Naive thymus-derived CD4-positive, alpha-beta T cell (primary cell): ENCODE measurements at regions not wholly inside any gene's neighbourhood (a gene's known extent, or its start where the extent isn't known, plus 50 kb on each side); places are given as distances from the start of the nearest gene placed in this dataset.

Experiments
- ATAC-seq: fragments of 150-1000 bp; cut with Tn5 transposase; 2 replicates; pipeline ENCODE4 v1.10.0; 2021; ENCODE audit warnings: mild to moderate bottlenecking, moderate library complexity
- CTCF ChIA-PET: fragments of 350-600 bp; sonication (Branson Sonifier 250); formaldehyde crosslinking; loops from one replicate; lab custom pipeline; 2021; ENCODE audit warnings: antibody characterized with exemption; lab: Charles Lee
- POLR2A ChIA-PET: fragments of 350-600 bp; sonication (Branson Sonifier 250); formaldehyde crosslinking; loops from one replicate; lab custom pipeline; 2021; ENCODE audit warnings: antibody characterized with exemption, inconsistent platforms; lab: Charles Lee
- DNase-seq, 9 donors: peaks; one replicate each; pipeline versions ENCODE4 v3.0.0 to v3.0.0-alpha.2; 2020 to 2022; ENCODE audit warnings: mixed read lengths in 1 of 9
- H3K27ac ChIP-seq: one replicate; pipeline ENCODE4 v1.7.0; 2013; ENCODE audit warnings: mild to moderate bottlenecking, low read depth, low read length, moderate library complexity
- H3K27me3 ChIP-seq, 2 donors: one replicate each; pipeline ENCODE4 v1.7.0; 2013; ENCODE audit warnings: low read length in 2 of 2, mild to moderate bottlenecking in 2 of 2, moderate library complexity in 2 of 2; ENCODE audit not compliant: control insufficient read depth in 2 of 2, insufficient read depth in 2 of 2
- H3K36me3 ChIP-seq, 3 experiments: 1 replicate in 2 of 3; 2 replicates in 1 of 3; pipeline ENCODE4 v1.7.0; 2013; ENCODE audit warnings: low read length in 3 of 3, mild to moderate bottlenecking in 3 of 3, moderate library complexity in 1 of 3; ENCODE audit not compliant: insufficient read depth in 3 of 3, control insufficient read depth in 2 of 3
- H3K4me1 ChIP-seq, 2 donors: one replicate each; pipeline ENCODE4 v1.7.0; 2013; ENCODE audit warnings: low read length in 2 of 2, mild to moderate bottlenecking in 2 of 2, moderate library complexity in 1 of 2; ENCODE audit not compliant: control insufficient read depth in 2 of 2, insufficient read depth in 2 of 2
- H3K4me3 ChIP-seq: 2 replicates; pipeline ENCODE4 v1.7.0; 2013; ENCODE audit warnings: mild to moderate bottlenecking, low read length
- H3K9me3 ChIP-seq, 3 experiments: 1 replicate in 2 of 3; 2 replicates in 1 of 3; pipeline ENCODE4 v1.7.0; 2013; ENCODE audit warnings: low read length in 3 of 3; ENCODE audit not compliant: control insufficient read depth in 2 of 3
- H3K27ac Mint-ChIP-seq, 9 donors: one replicate each; pipeline ENCODE4 v1.8.0; 2020 to 2022; ENCODE audit warnings: mixed read lengths in 9 of 9, mild to moderate bottlenecking in 8 of 9, moderate library complexity in 5 of 9, inconsistent platforms in 2 of 9
- H3K27me3 Mint-ChIP-seq, 5 donors: one replicate each; pipeline ENCODE4 v1.8.0; 2021 to 2022; ENCODE audit warnings: mixed read lengths in 5 of 5, mild to moderate bottlenecking in 1 of 5
- H3K36me3 Mint-ChIP-seq, 5 donors: one replicate each; pipeline ENCODE4 v1.8.0; 2020 to 2022; ENCODE audit warnings: mixed read lengths in 5 of 5, mild to moderate bottlenecking in 3 of 5, inconsistent platforms in 1 of 5
- H3K4me1 Mint-ChIP-seq, 7 donors: one replicate each; pipeline ENCODE4 v1.8.0; 2020 to 2022; ENCODE audit warnings: mixed read lengths in 7 of 7, mild to moderate bottlenecking in 3 of 7, inconsistent platforms in 1 of 7
- H3K4me3 Mint-ChIP-seq, 10 donors: one replicate each; pipeline ENCODE4 v1.8.0; 2020 to 2022; ENCODE audit warnings: mild to moderate bottlenecking in 10 of 10, mixed read lengths in 10 of 10, moderate library complexity in 6 of 10, inconsistent platforms in 2 of 10
- H3K9me3 Mint-ChIP-seq, 11 donors: one replicate each; pipeline ENCODE4 v1.8.0; 2020 to 2022; ENCODE audit warnings: mixed read lengths in 11 of 11, mild to moderate bottlenecking in 4 of 11, inconsistent platforms in 1 of 11, moderate library complexity in 1 of 11
- intact Hi-C, 2 donors: fragments of 100-400 bp; cut with micrococcal nuclease; formaldehyde crosslinking; loops; one replicate each; pipeline ENCODE4 v1.15.1; 2023

DNA sequence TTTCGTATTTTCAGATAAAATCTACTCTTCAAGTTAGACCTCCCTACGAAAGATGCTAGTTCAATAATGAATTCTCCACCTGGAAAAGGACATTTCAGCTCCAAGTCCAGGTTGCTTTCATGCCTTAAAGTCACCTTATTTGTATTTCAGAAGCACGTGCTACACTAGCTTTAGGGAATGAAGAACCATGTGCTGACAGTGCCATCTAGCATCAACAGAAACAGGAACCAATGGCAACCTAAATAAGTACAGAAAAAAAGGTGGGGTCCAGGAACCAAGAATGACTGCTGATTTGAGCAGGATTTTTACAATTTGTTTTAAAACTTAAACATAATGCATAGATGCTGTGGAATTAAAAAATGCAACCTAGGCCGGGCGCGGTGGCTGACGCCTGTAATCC, 77.6 kb upstream of the SNRPN start:
- H3K4me3 ChIP-seq, result no peak overlapping the region
- Mint-ChIP-seq H3K9me3 (peaks cover 6 to 76% (median 31%) of the 10 kb centered on the region in 11 donors), H3K27me3 (peaks cover 0 to 12% (median 0%) of the 10 kb centered on the region in 5 donors), H3K4me1 (peaks cover 0 to 3% (median 0%) of the 10 kb centered on the region in 7 donors), H3K4me3 (no peak overlapping the region), H3K27ac (no peak overlapping the region), H3K36me3 (peaks cover 0 to 8% (median 6%) of the 10 kb centered on the region in 5 donors)
- no peak for ATAC-seq
- intact Hi-C loops, result no loop called here
- no peak overlapping the region for H3K27ac ChIP-seq
- no peaks in the 10 kb centered on the region for H3K36me3 ChIP-seq
- no peaks in the 10 kb centered on the region for H3K4me1 ChIP-seq
- ChIA-PET CTCF (interaction anchor here (0.8 kb wide), 1 partner anchor 31 kb away, joined by 5 read pairs; no protein-coding TSS in a partner anchor), POLR2A (interaction anchor here (0.7 kb wide), 1 partner anchor 901 kb away, joined by 3 read pairs; no protein-coding TSS in a partner anchor)
- DNase-seq, result no peak
- H3K9me3 ChIP-seq, result peaks cover 0 to 21% (median 0%) of the 10 kb centered on the region in 3 experiments
- H3K27me3 ChIP-seq, result no peaks in the 10 kb centered on the region

GRCh38 chr15:24878153-24878552, 76.6 kb upstream of the SNRPN start:
- Mint-ChIP-seq H3K27ac (no peak overlapping the region), H3K9me3 (peaks cover 6 to 76% (median 28%) of the 10 kb centered on the region in 11 donors), H3K4me3 (peak overlapping the region in 8 of 10 donors; percentile 27 to 76 (median 62)), H3K36me3 (peaks cover 0 to 8% (median 3%) of the 10 kb centered on the region in 5 donors), H3K4me1 (peaks cover 0 to 3% (median 0%) of the 10 kb centered on the region in 7 donors), H3K27me3 (peaks cover 0 to 12% (median 0%) of the 10 kb centered on the region in 5 donors)
- intact Hi-C loops, result no loop called here
- ChIA-PET POLR2A (interaction anchor here (0.7 kb wide), 1 partner anchor 900 kb away, joined by 3 read pairs; no protein-coding TSS in a partner anchor), CTCF (no interaction called here)
- Histone ChIP-seq H3K4me3 (no peak overlapping the region), H3K4me1 (no peaks in the 10 kb centered on the region), H3K27me3 (no peaks in the 10 kb centered on the region), H3K27ac (no peak overlapping the region), H3K36me3 (no peaks in the 10 kb centered on the region), H3K9me3 (peaks cover 0 to 21% (median 0%) of the 10 kb centered on the region in 3 experiments)
- ATAC-seq (no peak), DNase-seq (peak in 2 of 9 donors; percentile 4 to 5)

DNA sequence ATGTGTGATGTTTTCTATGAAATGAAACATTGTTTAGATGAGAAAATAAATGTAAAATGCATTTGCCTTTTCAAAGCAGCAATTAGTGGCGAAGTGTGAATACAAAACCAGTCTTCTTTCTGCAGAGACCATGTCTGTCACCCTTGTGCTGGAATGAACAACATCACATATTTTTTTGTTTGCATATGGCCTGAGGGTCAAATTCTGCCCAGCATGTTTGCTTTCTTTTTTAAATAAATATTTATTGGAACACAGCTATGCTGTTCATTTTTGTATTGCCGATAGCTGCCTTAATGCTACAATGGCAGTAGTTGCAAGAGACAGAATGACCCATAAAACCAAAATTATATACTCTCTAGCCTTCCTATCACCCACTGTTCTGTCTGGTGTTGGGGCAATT, 75.3 kb upstream of the SNRPN start:
- ChIA-PET POLR2A (no interaction called here), CTCF (no interaction called here)
- no peak for DNase-seq
- H3K27ac ChIP-seq, result no peak overlapping the region
- H3K9me3 ChIP-seq, result peaks cover 0 to 21% (median 0%) of the 10 kb centered on the region in 3 experiments
- ATAC-seq, result no peak
- intact Hi-C loops, result no loop called here
- H3K9me3 Mint-ChIP-seq, result peaks cover 6 to 72% (median 29%) of the 10 kb centered on the region in 11 donors
- H3K4me3 ChIP-seq, result no peak overlapping the region
- H3K27me3 Mint-ChIP-seq, result peaks cover 0 to 12% (median 0%) of the 10 kb centered on the region in 5 donors
- no peak overlapping the region for H3K27ac Mint-ChIP-seq
- H3K27me3 ChIP-seq, result no peaks in the 10 kb centered on the region
- H3K36me3 ChIP-seq, result no peaks in the 10 kb centered on the region
- peaks cover 0 to 3% (median 0%) of the 10 kb centered on the region in 7 donors for H3K4me1 Mint-ChIP-seq
- H3K36me3 Mint-ChIP-seq, result peaks cover 0 to 8% (median 3%) of the 10 kb centered on the region in 5 donors
- no peaks in the 10 kb centered on the region for H3K4me1 ChIP-seq
- no peak overlapping the region for H3K4me3 Mint-ChIP-seq

DNA sequence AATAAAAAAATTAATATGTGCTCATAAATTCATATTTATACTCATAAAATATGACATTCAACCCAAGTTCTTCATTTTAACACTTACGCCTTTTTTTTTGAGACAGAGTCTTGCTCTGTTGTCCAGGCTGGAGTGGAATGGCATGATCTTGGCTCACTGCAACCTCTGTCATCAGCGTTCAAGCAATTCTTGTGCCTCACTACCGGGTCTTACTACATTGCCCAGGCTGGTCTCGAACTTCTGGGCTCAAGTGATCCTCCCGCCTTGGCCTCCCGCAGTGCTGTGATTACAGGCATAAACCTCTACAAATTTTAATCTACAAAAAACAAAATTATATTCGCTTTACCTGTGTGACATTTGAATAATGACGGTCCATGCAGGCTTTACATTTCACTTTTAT, 74.1 kb upstream of the SNRPN start:
- H3K9me3 ChIP-seq, result peaks cover 0 to 21% (median 0%) of the 10 kb centered on the region in 3 experiments
- no peak for DNase-seq
- Mint-ChIP-seq H3K4me1 (peaks cover 0 to 3% (median 0%) of the 10 kb centered on the region in 7 donors), H3K36me3 (peaks cover 0 to 8% (median 3%) of the 10 kb centered on the region in 5 donors), H3K4me3 (no peak overlapping the region), H3K27me3 (peaks cover 0 to 12% (median 0%) of the 10 kb centered on the region in 5 donors), H3K27ac (no peak overlapping the region), H3K9me3 (peaks cover 6 to 67% (median 29%) of the 10 kb centered on the region in 11 donors)
- ChIA-PET POLR2A (no interaction called here), CTCF (no interaction called here)
- H3K4me1 ChIP-seq, result no peaks in the 10 kb centered on the region
- intact Hi-C loops, result no loop called here
- no peaks in the 10 kb centered on the region for H3K36me3 ChIP-seq
- no peak overlapping the region for H3K27ac ChIP-seq
- no peaks in the 10 kb centered on the region for H3K27me3 ChIP-seq
- no peak for ATAC-seq
- no peak overlapping the region for H3K4me3 ChIP-seq

DNA sequence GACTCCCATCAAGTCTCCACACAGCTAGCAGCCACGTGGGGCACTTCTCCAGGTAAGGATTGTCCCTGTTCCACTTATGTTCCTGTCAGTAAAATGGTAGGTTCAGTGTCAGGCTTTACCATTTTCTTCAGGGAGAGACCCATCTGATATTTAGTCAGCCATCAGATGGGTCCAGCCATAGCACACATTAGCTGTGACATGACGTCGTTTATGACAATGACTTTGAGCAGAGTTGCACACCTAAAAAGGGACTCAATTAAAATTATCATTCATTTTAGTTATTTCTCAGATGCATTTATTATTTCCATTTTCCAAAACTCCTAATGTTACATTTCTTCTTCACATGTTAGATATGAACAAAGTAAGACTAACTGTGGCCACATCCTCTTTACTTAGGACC, 68.2 kb upstream of the SNRPN start:
- H3K27ac Mint-ChIP-seq, result no peak overlapping the region
- ChIA-PET CTCF (no interaction called here), POLR2A (no interaction called here)
- no peaks in the 10 kb centered on the region for H3K4me1 Mint-ChIP-seq
- H3K9me3 Mint-ChIP-seq, result peaks cover 2 to 56% (median 19%) of the 10 kb centered on the region in 11 donors
- DNase-seq (no peak), ATAC-seq (no peak)
- no peak overlapping the region for H3K4me3 ChIP-seq
- H3K36me3 ChIP-seq, result no peaks in the 10 kb centered on the region
- H3K4me1 ChIP-seq, result no peaks in the 10 kb centered on the region
- H3K36me3 Mint-ChIP-seq, result no peaks in the 10 kb centered on the region
- intact Hi-C loops, result no loop called here
- H3K4me3 Mint-ChIP-seq, result no peak overlapping the region
- H3K9me3 ChIP-seq, result no peaks in the 10 kb centered on the region
- no peaks in the 10 kb centered on the region for H3K27me3 ChIP-seq
- H3K27me3 Mint-ChIP-seq, result no peaks in the 10 kb centered on the region
- no peak overlapping the region for H3K27ac ChIP-seq

GRCh38 chr15:24898715-24899272, 56.0 kb upstream of the SNRPN start:
- H3K27ac ChIP-seq, result no peak overlapping the region
- Mint-ChIP-seq H3K9me3 (peaks cover 12 to 90% (median 38%) of the 10 kb centered on the region in 11 donors), H3K4me1 (no peaks in the 10 kb centered on the region), H3K27ac (no peak overlapping the region), H3K4me3 (no peak overlapping the region), H3K36me3 (peaks cover 0 to 12% (median 4%) of the 10 kb centered on the region in 5 donors), H3K27me3 (peaks cover 0 to 5% (median 0%) of the 10 kb centered on the region in 5 donors)
- H3K36me3 ChIP-seq, result no peaks in the 10 kb centered on the region
- ATAC-seq (no peak), DNase-seq (no peak)
- intact Hi-C loops, result no loop called here
- H3K4me1 ChIP-seq, result no peaks in the 10 kb centered on the region
- H3K4me3 ChIP-seq, result no peak overlapping the region
- ChIA-PET CTCF (no interaction called here), POLR2A (no interaction called here)
- H3K27me3 ChIP-seq, result no peaks in the 10 kb centered on the region
- peaks cover 0 to 12% (median 0%) of the 10 kb centered on the region in 3 experiments for H3K9me3 ChIP-seq

- peaks cover 0 to 12% (median 4%) of the 10 kb centered on the region in 5 donors for H3K36me3 Mint-ChIP-seq
- Histone ChIP-seq H3K4me3 (no peak overlapping the region), H3K27me3 (no peaks in the 10 kb centered on the region), H3K36me3 (no peaks in the 10 kb centered on the region), H3K9me3 (peaks cover 0 to 12% (median 0%) of the 10 kb centered on the region in 3 experiments), H3K4me1 (no peaks in the 10 kb centered on the region), H3K27ac (no peak overlapping the region)
- ATAC-seq (no peak), DNase-seq (no peak)
- POLR2A ChIA-PET, result no interaction called here
- no peak overlapping the region for H3K27ac Mint-ChIP-seq
- peaks cover 12 to 91% (median 36%) of the 10 kb centered on the region in 11 donors for H3K9me3 Mint-ChIP-seq
- H3K4me1 Mint-ChIP-seq, result no peaks in the 10 kb centered on the region
- no peak overlapping the region for H3K4me3 Mint-ChIP-seq
- intact Hi-C loops, result no loop called here
- H3K27me3 Mint-ChIP-seq, result peaks cover 0 to 5% (median 0%) of the 10 kb centered on the region in 5 donors
- CTCF ChIA-PET, result no interaction called here
Observed at GRCh38 chr15:24899367-24899766, 55.4 kb upstream of the SNRPN start.
